SKM-1 treated with dmso at 0.1 percent for 144 hours (cell line): ENCODE measurements at regions not wholly inside any gene's neighbourhood (a gene's known extent, or its start where the extent isn't known, plus 50 kb on each side); places are given as distances from the start of the nearest gene placed in this dataset.
"Not testable (repeated sequence)": the region's sequence is repeated elsewhere in the genome, so short reads cannot be mapped to it uniquely, and the experiment has no call there.

Experiments
- DNase-seq: peaks from one replicate; lab custom pipeline; 2025; ENCODE audit not compliant: unreplicated experiment; lab: John Stamatoyannopoulos, UW

- DNase-seq = no peak
These were observed 177.1 kb upstream of the PCDH7 start for GRCh38 chr4:30543057-30543456.

GRCh38 chr4:30553151-30553550 lies 167.0 kb upstream of the PCDH7 start:
- DNase-seq = no peak

GRCh38 chr4:30553706-30554105 lies 166.5 kb upstream of the PCDH7 start:
- DNase-seq = no peak

GRCh38 chr4:30555775-30556174 lies 164.4 kb upstream of the PCDH7 start:
- DNase-seq = no peak

GRCh38 chr4:30559481-30559880 lies 160.7 kb upstream of the PCDH7 start:
- DNase-seq = no peak

GRCh38 chr4:30586850-30587249 lies 133.3 kb upstream of the PCDH7 start:
- DNase-seq = no peak

GRCh38 chr4:30589669-30590068 lies 130.5 kb upstream of the PCDH7 start:
- not testable (repeated sequence) for DNase-seq

GRCh38 chr4:30600246-30601017 lies 119.7 kb upstream of the PCDH7 start:
- no peak for DNase-seq

GRCh38 chr4:30601070-30601865 lies 118.9 kb upstream of the PCDH7 start:
- DNase-seq = no peak

- no peak for DNase-seq
These were observed 114.5 kb upstream of the PCDH7 start for GRCh38 chr4:30605616-30606190.

GRCh38 chr4:30610361-30610760 lies 109.8 kb upstream of the PCDH7 start:
- no peak for DNase-seq

GRCh38 chr4:30614771-30615170 lies 105.4 kb upstream of the PCDH7 start:
- DNase-seq = no peak

GRCh38 chr4:30616942-30617646 lies 103.1 kb upstream of the PCDH7 start:
- DNase-seq = no peak

- DNase-seq = no peak
These were observed 102.3 kb upstream of the PCDH7 start for GRCh38 chr4:30617836-30618235.

GRCh38 chr4:30619679-30620078 lies 100.5 kb upstream of the PCDH7 start:
- DNase-seq = no peak

GRCh38 chr4:30620711-30621110 lies 99.5 kb upstream of the PCDH7 start:
- DNase-seq = no peak

- DNase-seq = no peak
These were observed 89.7 kb upstream of the PCDH7 start for GRCh38 chr4:30630431-30630830.

- DNase-seq = no peak
These were observed 87.4 kb upstream of the PCDH7 start for GRCh38 chr4:30632751-30633150.

- DNase-seq = no peak
These were observed 78.8 kb upstream of the PCDH7 start for GRCh38 chr4:30641345-30641744.

- no peak for DNase-seq
These were observed 77.6 kb upstream of the PCDH7 start for GRCh38 chr4:30642567-30642966.

- no peak for DNase-seq
These were observed 66.9 kb upstream of the PCDH7 start for GRCh38 chr4:30653291-30653690.
